Astrocyte of the spinal cord (primary cell): ENCODE measurements at regions not wholly inside any gene's neighbourhood (a gene's known extent, or its start where the extent isn't known, plus 50 kb on each side); places are given as distances from the start of the nearest gene placed in this dataset.
"Not testable (repeated sequence)": the region's sequence is repeated elsewhere in the genome, so short reads cannot be mapped to it uniquely, and the experiment has no call there.

ENCODE experiments used
- DNase-seq: peaks from one replicate; pipeline ENCODE4 v3.0.0; 2011; ENCODE audit warnings: low read depth, low spot score
- H3K4me3 ChIP-seq: 2 replicates; pipeline ENCODE4 v1.5.1; 2011; ENCODE audit warnings: low read depth, mild to moderate bottlenecking, low read length, moderate library complexity
- in situ Hi-C: cut with HindIII; loops from 2 replicates; pipeline ENCODE4 v1.10.0; 2017; ENCODE audit warnings: low sequenced_read_pairs
- TF ChIP-seq, protein P1 (sequence below): IDR thresholded peaks from 2 replicates; pipeline ENCODE4 v1.5.1; 2012; ENCODE audit warnings: low read depth, mild to moderate bottlenecking, low read length, inconsistent platforms

- H3K4me3 ChIP-seq: no peak overlapping the region
- TF ChIP-seq, protein P1, sequence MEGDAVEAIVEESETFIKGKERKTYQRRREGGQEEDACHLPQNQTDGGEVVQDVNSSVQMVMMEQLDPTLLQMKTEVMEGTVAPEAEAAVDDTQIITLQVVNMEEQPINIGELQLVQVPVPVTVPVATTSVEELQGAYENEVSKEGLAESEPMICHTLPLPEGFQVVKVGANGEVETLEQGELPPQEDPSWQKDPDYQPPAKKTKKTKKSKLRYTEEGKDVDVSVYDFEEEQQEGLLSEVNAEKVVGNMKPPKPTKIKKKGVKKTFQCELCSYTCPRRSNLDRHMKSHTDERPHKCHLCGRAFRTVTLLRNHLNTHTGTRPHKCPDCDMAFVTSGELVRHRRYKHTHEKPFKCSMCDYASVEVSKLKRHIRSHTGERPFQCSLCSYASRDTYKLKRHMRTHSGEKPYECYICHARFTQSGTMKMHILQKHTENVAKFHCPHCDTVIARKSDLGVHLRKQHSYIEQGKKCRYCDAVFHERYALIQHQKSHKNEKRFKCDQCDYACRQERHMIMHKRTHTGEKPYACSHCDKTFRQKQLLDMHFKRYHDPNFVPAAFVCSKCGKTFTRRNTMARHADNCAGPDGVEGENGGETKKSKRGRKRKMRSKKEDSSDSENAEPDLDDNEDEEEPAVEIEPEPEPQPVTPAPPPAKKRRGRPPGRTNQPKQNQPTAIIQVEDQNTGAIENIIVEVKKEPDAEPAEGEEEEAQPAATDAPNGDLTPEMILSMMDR: no peak
- DNase-seq: no peak
- in situ Hi-C loops: no loop called here
Observed at GRCh38 chr2:11079136-11079824, 76.0 kb upstream of the SLC66A3 start.

GRCh38 chr2:11080253-11081115, 74.8 kb upstream of the SLC66A3 start:
- TF ChIP-seq, protein P1: no peak
- H3K4me3 ChIP-seq: no peak overlapping the region
- in situ Hi-C loops: no loop called here
- DNase-seq: no peak

DNA sequence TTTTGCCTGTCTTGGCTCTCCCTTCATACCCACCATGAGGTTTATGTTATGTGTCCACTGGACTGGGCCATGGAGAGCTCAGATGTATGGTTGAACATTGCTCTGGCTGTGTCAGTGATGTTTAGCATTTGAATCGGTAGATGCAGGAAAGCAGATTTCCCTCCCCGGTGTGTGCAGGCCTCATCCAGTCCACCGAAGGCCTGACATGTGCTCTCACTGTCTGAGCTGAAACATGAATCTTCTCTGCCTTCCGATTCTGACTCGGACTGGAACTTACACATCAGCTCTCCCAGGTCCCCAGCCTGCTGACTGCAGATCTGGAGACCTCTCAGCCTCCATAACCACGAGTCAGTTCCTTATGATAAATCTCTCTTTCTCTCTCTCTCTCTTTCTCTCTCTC, 72.4 kb upstream of the SLC66A3 start:
- no peak for DNase-seq
- H3K4me3 ChIP-seq: no peak overlapping the region
- TF ChIP-seq, protein P1: no peak
- in situ Hi-C loops: no loop called here

DNA sequence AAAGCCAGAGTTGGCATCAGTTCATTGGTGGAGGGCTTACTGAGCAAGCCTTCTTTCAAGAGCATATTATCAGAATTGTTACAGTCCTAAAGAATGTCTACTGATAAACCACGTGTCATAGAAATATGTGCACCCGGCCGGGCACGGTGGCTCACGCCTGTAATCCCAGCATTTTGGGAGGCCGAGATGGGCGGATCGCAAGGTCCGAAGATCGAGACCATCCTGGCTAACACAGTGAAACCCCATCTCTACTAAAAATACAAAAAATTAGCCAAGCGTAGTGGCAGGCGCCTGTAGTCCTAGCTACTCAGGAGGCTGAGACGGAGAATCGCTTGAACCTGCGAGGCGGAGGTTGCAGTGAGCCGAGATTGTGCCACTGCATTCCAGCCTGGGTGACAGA, 66.4 kb upstream of the SLC66A3 start:
- H3K4me3 ChIP-seq, DNase-seq, in situ Hi-C loops: not testable (repeated sequence)

DNA sequence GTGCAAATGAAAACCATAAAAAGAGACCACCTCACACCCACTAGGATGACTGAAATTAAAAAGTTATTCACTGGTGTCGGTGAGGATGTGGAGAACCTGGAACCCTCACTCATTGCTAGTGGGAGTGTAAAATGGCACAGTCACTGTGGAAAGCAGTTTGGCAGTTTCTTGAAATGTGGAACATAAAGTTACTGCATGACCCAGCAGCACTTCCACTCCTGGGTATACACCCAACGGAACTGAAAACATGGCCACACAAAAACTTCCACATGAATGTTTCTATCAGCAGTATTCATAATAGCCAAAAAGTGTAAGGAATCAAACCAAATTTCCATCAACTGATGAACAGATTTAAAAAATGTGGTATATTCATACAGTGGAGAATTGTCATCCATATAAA, 65.1 kb upstream of the SLC66A3 start:
- no peak overlapping the region for H3K4me3 ChIP-seq
- DNase-seq: no peak
- TF ChIP-seq, protein P1: no peak
- in situ Hi-C loops: no loop called here

DNA sequence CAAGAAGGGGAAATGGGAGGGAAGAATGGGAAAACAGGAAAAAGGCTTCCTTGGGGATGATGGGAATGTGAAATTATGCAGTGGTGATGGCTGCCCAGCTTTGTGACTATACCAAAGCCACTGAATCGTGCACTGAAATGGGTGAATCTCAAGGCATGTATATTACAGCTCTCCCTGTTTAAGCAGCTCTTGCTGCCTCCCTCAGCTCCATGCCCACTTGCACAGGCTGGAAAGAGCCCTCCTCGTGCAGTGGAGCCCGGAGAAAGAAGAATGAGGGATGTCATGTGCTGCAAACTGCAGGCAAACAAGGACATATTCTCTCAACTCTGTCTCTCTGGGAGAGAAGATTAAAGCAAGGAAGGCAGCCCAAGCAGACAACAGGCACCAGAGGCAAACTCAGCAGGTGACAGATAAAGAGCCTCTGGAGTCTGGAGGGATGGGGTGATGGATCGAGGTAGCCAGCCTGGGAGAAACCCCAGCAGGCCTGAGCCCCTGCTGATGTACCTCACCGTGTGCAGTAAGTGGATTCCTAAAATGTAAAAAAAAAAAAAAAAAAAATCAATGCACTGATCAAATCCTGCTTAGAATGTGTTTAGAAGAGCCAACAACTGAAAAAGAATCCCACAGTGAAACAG, 62.4 kb upstream of the SLC66A3 start:
- no peak for DNase-seq
- TF ChIP-seq, protein P1: no peak
- in situ Hi-C loops: no loop called here
- no peak overlapping the region for H3K4me3 ChIP-seq

GRCh38 chr2:11093467-11093866, 61.8 kb upstream of the SLC66A3 start:
- no peak overlapping the region for H3K4me3 ChIP-seq
- in situ Hi-C loops: no loop called here
- TF ChIP-seq, protein P1: no peak
- DNase-seq: no peak
